Panc1 (cell line): ENCODE measurements at regions not wholly inside any gene's neighbourhood (a gene's known extent, or its start where the extent isn't known, plus 50 kb on each side); places are given as distances from the start of the nearest gene placed in this dataset.

ENCODE experiments used
- ATAC-seq: fragments of 200-7000 bp; cut with Tn5 transposase; 2 replicates; pipeline ENCODE4 v1.9.1; 2020; ENCODE audit warnings: mild to moderate bottlenecking, moderate library complexity
- BruUV-seq: library from RNA; stranded (reverse); fragments of 400-500 nt; replicated peaks from 2 replicates; lab custom pipeline; 2021; lab: Mats Ljungman, UMichigan
- CTCF ChIA-PET: fragments of 300-600 bp; sonication (Branson Sonifier 250); formaldehyde crosslinking; loops from one replicate; lab custom pipeline; 2022; ENCODE audit warnings: antibody characterized with exemption; lab: Charles Lee
- POLR2A ChIA-PET: fragments of 300-600 bp; sonication (Branson Sonifier 250); formaldehyde crosslinking; loops from one replicate; lab custom pipeline; 2022; ENCODE audit warnings: antibody characterized with exemption; lab: Charles Lee
- DNase-seq: peaks from one replicate; pipeline ENCODE4 v3.0.0-alpha.2; 2010; ENCODE audit warnings: low read depth, low spot score
- H3K27ac ChIP-seq: 2 replicates; pipeline ENCODE4 v1.5.1; 2011; ENCODE audit warnings: mild to moderate bottlenecking, low read length, inconsistent platforms
- H3K27me3 ChIP-seq: fragments of 200-500 bp; sonication (Bioruptor generic); 2 replicates; pipeline ENCODE4 v1.6.0; 2014; ENCODE audit warnings: low read length, inconsistent platforms; ENCODE audit not compliant: control insufficient read depth, insufficient read depth
- H3K36me3 ChIP-seq: fragments of 200-500 bp; sonication (Bioruptor generic); 2 replicates; pipeline ENCODE4 v1.5.1; 2014; ENCODE audit warnings: inconsistent platforms, mild to moderate bottlenecking, low read length, moderate library complexity; ENCODE audit not compliant: control insufficient read depth, insufficient read depth
- H3K4me1 ChIP-seq: 2 replicates; pipeline ENCODE4 v1.5.1; 2011; ENCODE audit warnings: inconsistent platforms, mild to moderate bottlenecking, low read length, moderate library complexity; ENCODE audit not compliant: control insufficient read depth, insufficient read depth
- H3K4me3 ChIP-seq, 2 experiments: 2 replicates each; pipeline ENCODE4 v1.5.1; 2011 to 2012; ENCODE audit warnings: low read depth in 2 of 2, low read length in 2 of 2, mild to moderate bottlenecking in 2 of 2, inconsistent platforms in 1 of 2, moderate library complexity in 1 of 2
- H3K9me3 ChIP-seq: fragments of 200-500 bp; sonication (Bioruptor generic); 2 replicates; pipeline ENCODE4 v1.5.1; 2014; ENCODE audit warnings: low read depth, mild to moderate bottlenecking, inconsistent platforms, low read length, moderate library complexity; ENCODE audit not compliant: control insufficient read depth, insufficient read depth
- CTCF ChIP-seq: fragments of 450-650 bp; IDR thresholded peaks from 2 replicates; pipeline ENCODE4 v1.5.1; 2017; ENCODE audit warnings: mild to moderate bottlenecking
- POLR2AphosphoS5 ChIP-seq: IDR thresholded peaks from 2 replicates; pipeline ENCODE4 v1.6.1; 2012; ENCODE audit warnings: mild to moderate bottlenecking, low read depth, low read length, moderate library complexity
- REST ChIP-seq, 2 experiments: IDR thresholded peaks; 2 replicates each; pipeline ENCODE4 v1.6.1; 2011 to 2012; ENCODE audit warnings: low read depth in 2 of 2, control low read depth in 1 of 2, low read length in 1 of 2, mild to moderate bottlenecking in 1 of 2, moderate library complexity in 1 of 2; ENCODE audit not compliant: insufficient read depth in 1 of 2
- SIN3A ChIP-seq: IDR thresholded peaks from 2 replicates; pipeline ENCODE4 v1.6.1; 2012; ENCODE audit warnings: low read depth, mild to moderate bottlenecking, low read length, moderate library complexity, borderline replicate concordance; ENCODE audit not compliant: insufficient read depth
- TCF7L2 ChIP-seq: IDR thresholded peaks from 2 replicates; pipeline ENCODE4 v1.6.1; 2011; ENCODE audit warnings: mild to moderate bottlenecking, low read depth, low read length, inconsistent platforms
- in situ Hi-C: cut with HindIII; loops from 2 replicates; pipeline ENCODE4 v1.10.0; 2016; ENCODE audit warnings: low sequenced_read_pairs, low pct_unique_long_range_greater_than_20kb
- intact Hi-C: fragments of 100-400 bp; cut with micrococcal nuclease; formaldehyde crosslinking; loops from one replicate; pipeline ENCODE4 v1.10.0; 2022; ENCODE audit not compliant: unreplicated experiment

- POLR2A ChIA-PET = no interaction called here
- Histone ChIP-seq H3K27me3 (no peaks in the 10 kb centered on the region), H3K9me3 (no peaks in the 10 kb centered on the region), H3K36me3 (no peaks in the 10 kb centered on the region), H3K4me1 (no peaks in the 10 kb centered on the region), H3K27ac (no peak overlapping the region), H3K4me3 (no peak overlapping the region)
- intact Hi-C loops = no loop called here
- no TSS peak for BruUV-seq
- DNase-seq = no peak
- TF ChIP-seq SIN3A (no peak), TCF7L2 (no peak), POLR2AphosphoS5 (no peak), REST (IDR thresholded peaks at IDR 0.05; ENCODE audit: insufficient read depth in 1 of 2, low read depth in 2 of 2, low read length in 1 of 2) (no peak), CTCF (no peak)
- no peak for ATAC-seq
- in situ Hi-C loops = no loop called here
- CTCF ChIA-PET = no interaction called here
These were observed 652.9 kb downstream of the ETNK1 start for GRCh38 chr12:23277831-23278230.

- ChIA-PET CTCF (no interaction called here), POLR2A (no interaction called here)
- Histone ChIP-seq H3K27ac (no peak overlapping the region), H3K9me3 (no peaks in the 10 kb centered on the region), H3K27me3 (no peaks in the 10 kb centered on the region), H3K4me1 (no peaks in the 10 kb centered on the region), H3K4me3 (no peak overlapping the region), H3K36me3 (no peaks in the 10 kb centered on the region)
- no TSS peak for BruUV-seq
- ATAC-seq (no peak), DNase-seq (no peak)
- TF ChIP-seq REST (IDR thresholded peaks at IDR 0.05; ENCODE audit: insufficient read depth in 1 of 2, low read depth in 2 of 2, low read length in 1 of 2) (no peak), CTCF (no peak), POLR2AphosphoS5 (no peak)
- intact Hi-C loops = no loop called here
- in situ Hi-C loops = no loop called here
These were observed 656.3 kb downstream of the ETNK1 start for GRCh38 chr12:23281295-23281694.
